PC-9 (cell line): ENCODE measurements at regions not wholly inside any gene's neighbourhood (a gene's known extent, or its start where the extent isn't known, plus 50 kb on each side); places are given as distances from the start of the nearest gene placed in this dataset.

Source experiments
- BruUV-seq: library from RNA; stranded (reverse); fragments of 400-500 nt; replicated peaks from 2 replicates; lab custom pipeline; 2021; lab: Mats Ljungman, UMichigan
- CTCF ChIA-PET: fragments of 300-600 bp; sonication (Branson Sonifier 250); formaldehyde crosslinking; loops from one replicate; lab custom pipeline; 2022; ENCODE audit warnings: antibody characterized with exemption; lab: Charles Lee
- POLR2A ChIA-PET: fragments of 300-600 bp; sonication (Branson Sonifier 250); formaldehyde crosslinking; loops from one replicate; lab custom pipeline; 2022; ENCODE audit warnings: antibody characterized with exemption; ENCODE audit not compliant: unreplicated experiment; lab: Charles Lee
- DNase-seq, 2 experiments: peaks; one replicate each; pipeline versions ENCODE4 v3.0.0 to v3.0.0-alpha.2; 2015 to 2022; ENCODE audit warnings: mixed read lengths in 1 of 2
- H2AFZ ChIP-seq: fragments of 200-600 bp; sonication (generic); 2 replicates; pipeline ENCODE4 v1.8.1; 2017; ENCODE audit warnings: antibody characterized with exemption
- H3F3A ChIP-seq: fragments of 200-600 bp; sonication (generic); 2 replicates; pipeline ENCODE4 v1.8.1; 2017; ENCODE audit warnings: antibody characterized with exemption, mild to moderate bottlenecking, low read depth; ENCODE audit not compliant: insufficient read depth
- H3K27ac ChIP-seq: fragments of 200-600 bp; sonication (generic); 2 replicates; pipeline ENCODE4 v1.6.1; 2016; ENCODE audit warnings: mixed run types
- H3K27me3 ChIP-seq: fragments of 200-600 bp; sonication (generic); 2 replicates; pipeline ENCODE4 v1.6.1; 2016; ENCODE audit warnings: low read depth, mixed run types; ENCODE audit not compliant: insufficient read depth
- H3K36me3 ChIP-seq: fragments of 200-600 bp; sonication (generic); 2 replicates; pipeline ENCODE4 v1.6.1; 2016; ENCODE audit warnings: low read depth, mixed run types
- H3K4me1 ChIP-seq: fragments of 200-600 bp; sonication (generic); replicated peaks from 2 replicates; pipeline ENCODE4 v1.6.1; 2016; ENCODE audit warnings: mixed run types; ENCODE audit not compliant: insufficient read depth
- H3K4me2 ChIP-seq: fragments of 200-600 bp; sonication (generic); 2 replicates; pipeline ENCODE4 v1.6.1; 2017; ENCODE audit warnings: mixed run types
- H3K4me3 ChIP-seq: fragments of 200-600 bp; sonication (generic); 2 replicates; pipeline ENCODE4 v1.6.1; 2016; ENCODE audit warnings: mixed run types
- H3K79me2 ChIP-seq: fragments of 200-600 bp; sonication (generic); 2 replicates; pipeline ENCODE4 v1.6.1; 2017; ENCODE audit warnings: low read depth, mixed run types
- H3K9me2 ChIP-seq: fragments of 200-600 bp; sonication (generic); 2 replicates; pipeline ENCODE4 v1.8.1; 2017; ENCODE audit warnings: mild to moderate bottlenecking; ENCODE audit not compliant: insufficient read depth
- H3K9me3 ChIP-seq: fragments of 200-600 bp; sonication (generic); 2 replicates; pipeline ENCODE4 v1.8.1; 2016; ENCODE audit warnings: low read depth; ENCODE audit not compliant: insufficient read depth
- H4K20me1 ChIP-seq: fragments of 200-600 bp; sonication (generic); 2 replicates; pipeline ENCODE4 v1.8.1; 2017; ENCODE audit not compliant: insufficient read depth
- EZH2 ChIP-seq: fragments of 200-600 bp; sonication (generic); IDR thresholded peaks from 2 replicates; pipeline ENCODE4 v1.8.0; 2017; ENCODE audit warnings: antibody characterized with exemption, low read depth
- intact Hi-C: fragments of 100-400 bp; cut with micrococcal nuclease; formaldehyde crosslinking; loops from one replicate; pipeline ENCODE4 v1.10.0; 2022; ENCODE audit not compliant: unreplicated experiment
- TF ChIP-seq, protein P1 (sequence below): fragments of 200-600 bp; sonication (generic); conservative IDR thresholded peaks from 2 replicates; pipeline ENCODE4 v1.6.1; 2017; ENCODE audit warnings: mixed run types, antibody characterized with exemption, mild to moderate bottlenecking, moderate library complexity

- DNase-seq, result no peak
- Histone ChIP-seq H2AFZ (no peak overlapping the region), H3K9me2 (no peaks in the 10 kb centered on the region), H3K9me3 (no peaks in the 10 kb centered on the region), H3K79me2 (no peaks in the 10 kb centered on the region), H4K20me1 (no peaks in the 10 kb centered on the region), H3K4me1 (no peaks in the 10 kb centered on the region), H3K4me3 (no peak overlapping the region), H3K36me3 (no peaks in the 10 kb centered on the region), H3K27me3 (no peaks in the 10 kb centered on the region), H3K27ac (no peak overlapping the region), H3K4me2 (no peak overlapping the region), H3F3A (no peaks in the 10 kb centered on the region)
- no TSS peak for BruUV-seq
- intact Hi-C loops, result no loop called here
- CTCF ChIA-PET, result no interaction called here
- TF ChIP-seq, protein P1, sequence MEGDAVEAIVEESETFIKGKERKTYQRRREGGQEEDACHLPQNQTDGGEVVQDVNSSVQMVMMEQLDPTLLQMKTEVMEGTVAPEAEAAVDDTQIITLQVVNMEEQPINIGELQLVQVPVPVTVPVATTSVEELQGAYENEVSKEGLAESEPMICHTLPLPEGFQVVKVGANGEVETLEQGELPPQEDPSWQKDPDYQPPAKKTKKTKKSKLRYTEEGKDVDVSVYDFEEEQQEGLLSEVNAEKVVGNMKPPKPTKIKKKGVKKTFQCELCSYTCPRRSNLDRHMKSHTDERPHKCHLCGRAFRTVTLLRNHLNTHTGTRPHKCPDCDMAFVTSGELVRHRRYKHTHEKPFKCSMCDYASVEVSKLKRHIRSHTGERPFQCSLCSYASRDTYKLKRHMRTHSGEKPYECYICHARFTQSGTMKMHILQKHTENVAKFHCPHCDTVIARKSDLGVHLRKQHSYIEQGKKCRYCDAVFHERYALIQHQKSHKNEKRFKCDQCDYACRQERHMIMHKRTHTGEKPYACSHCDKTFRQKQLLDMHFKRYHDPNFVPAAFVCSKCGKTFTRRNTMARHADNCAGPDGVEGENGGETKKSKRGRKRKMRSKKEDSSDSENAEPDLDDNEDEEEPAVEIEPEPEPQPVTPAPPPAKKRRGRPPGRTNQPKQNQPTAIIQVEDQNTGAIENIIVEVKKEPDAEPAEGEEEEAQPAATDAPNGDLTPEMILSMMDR, result no peak
- no peak for TF ChIP-seq EZH2
- POLR2A ChIA-PET, result interaction anchor here (0.6 kb wide), 1 partner anchor 322 kb away, joined by 5 read pairs; no protein-coding TSS in a partner anchor
Observed at GRCh38 chr12:89980236-89980635, 271.6 kb upstream of the ATP2B1 start.

DNA sequence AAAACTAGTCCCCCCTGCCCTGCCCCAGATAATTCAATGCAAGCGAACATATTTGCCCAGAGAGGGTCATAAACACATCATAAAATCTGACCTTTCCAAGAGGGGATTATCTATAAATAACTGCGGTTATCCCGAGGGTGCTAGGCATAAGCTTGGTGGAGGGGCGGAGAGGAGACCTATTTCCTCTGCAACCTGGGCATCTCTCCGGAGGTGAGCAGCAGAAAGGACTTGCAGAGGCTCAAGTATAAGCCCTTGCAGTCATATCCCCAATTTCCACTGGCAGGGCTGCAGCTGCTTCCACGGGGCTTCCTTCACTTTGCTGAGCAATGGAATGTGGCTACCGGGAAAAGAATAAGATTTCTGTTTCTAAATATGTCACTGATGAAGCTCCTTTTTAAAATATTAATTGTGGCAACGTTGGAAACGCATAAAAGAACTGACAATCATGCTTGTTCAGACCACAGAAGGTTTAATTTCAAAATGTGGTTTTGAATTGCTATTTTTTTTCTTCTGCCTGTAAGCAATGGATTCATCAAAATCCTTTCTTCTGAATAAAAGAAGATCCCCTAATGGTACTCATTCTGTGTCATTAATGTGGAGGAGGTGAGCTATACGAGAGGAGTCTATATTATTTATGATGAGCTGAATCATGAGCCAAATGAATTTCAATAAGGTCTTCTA is 268.9 kb upstream of the ATP2B1 start:
- Histone ChIP-seq H2AFZ (no peak overlapping the region), H3K9me3 (no peaks in the 10 kb centered on the region), H3K79me2 (no peaks in the 10 kb centered on the region), H3K27me3 (no peaks in the 10 kb centered on the region), H3K36me3 (no peaks in the 10 kb centered on the region), H3F3A (no peaks in the 10 kb centered on the region), H4K20me1 (no peaks in the 10 kb centered on the region), H3K4me3 (no peak overlapping the region), H3K9me2 (no peaks in the 10 kb centered on the region), H3K4me2 (no peak overlapping the region), H3K4me1 (no peaks in the 10 kb centered on the region), H3K27ac (no peak overlapping the region)
- ChIA-PET POLR2A (no interaction called here), CTCF (no interaction called here)
- BruUV-seq, result no TSS peak
- no peak for TF ChIP-seq EZH2
- TF ChIP-seq, protein P1, result no peak
- no peak for DNase-seq
- intact Hi-C loops, result no loop called here

DNA sequence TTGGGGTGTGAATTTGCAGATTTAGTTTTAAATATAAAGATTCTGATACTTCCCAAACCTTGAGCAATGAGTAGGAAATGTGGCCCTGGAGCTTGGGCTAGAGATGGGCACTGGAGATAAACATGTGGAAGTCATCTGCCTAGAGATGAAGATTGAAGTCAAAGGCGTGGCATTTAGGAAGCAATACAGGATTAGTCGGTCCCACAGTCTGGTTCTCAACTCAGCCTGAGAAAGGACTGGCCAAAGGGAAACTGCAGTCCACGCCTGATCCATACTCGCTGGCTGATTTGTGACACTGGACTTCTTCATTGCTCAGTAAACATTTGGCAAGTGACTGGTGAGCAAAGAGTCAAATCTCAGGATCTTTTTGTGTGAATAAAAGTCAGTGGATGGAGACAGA is 268.2 kb upstream of the ATP2B1 start:
- Histone ChIP-seq H3K4me3 (no peak overlapping the region), H3K79me2 (no peaks in the 10 kb centered on the region), H4K20me1 (no peaks in the 10 kb centered on the region), H2AFZ (no peak overlapping the region), H3K9me2 (no peaks in the 10 kb centered on the region), H3K27ac (no peak overlapping the region), H3K9me3 (no peaks in the 10 kb centered on the region), H3K4me1 (peaks cover 5% of the 10 kb centered on the region), H3K27me3 (no peaks in the 10 kb centered on the region), H3F3A (peaks cover 5% of the 10 kb centered on the region; the same call in 1 of the 2 replicates), H3K4me2 (no peak overlapping the region), H3K36me3 (no peaks in the 10 kb centered on the region)
- ChIA-PET CTCF (no interaction called here), POLR2A (no interaction called here)
- DNase-seq, result no peak
- TF ChIP-seq, protein P1, result no peak
- intact Hi-C loops, result no loop called here
- no TSS peak for BruUV-seq
